Transverse colon (tissue), 4 donors: ENCODE measurements at regions not wholly inside any gene's neighbourhood (a gene's known extent, or its start where the extent isn't known, plus 50 kb on each side); places are given as distances from the start of the nearest gene placed in this dataset.
A peak's percentile ranks its signal among the peaks of the same experiment; 100 is the strongest.

Experiments
- DNase-seq: peaks from one replicate; pipeline ENCODE4 v3.0.0-alpha.2; 2019
- H3K27ac ChIP-seq, 4 donors: fragments of 200-600 bp; sonication (generic); 2 replicates each; pipeline ENCODE4 v1.5.1; 2016 to 2018; ENCODE audit warnings: inconsistent platforms in 4 of 4
- H3K27me3 ChIP-seq: fragments of 200-600 bp; sonication (generic); 2 replicates; pipeline ENCODE4 v1.5.1; 2017; ENCODE audit warnings: inconsistent platforms
- H3K36me3 ChIP-seq, 4 donors: fragments of 200-600 bp; sonication (generic); 2 replicates each; pipeline ENCODE4 v1.5.1; 2017 to 2019; ENCODE audit warnings: inconsistent platforms in 4 of 4
- H3K4me1 ChIP-seq, 4 donors: fragments of 200-600 bp; sonication (generic); 2 replicates each; pipeline ENCODE4 v1.5.1; 2017 to 2020; ENCODE audit warnings: inconsistent platforms in 4 of 4
- H3K4me3 ChIP-seq, 4 donors: fragments of 200-600 bp; sonication (generic); 1 replicate in 1 of 4; 2 replicates in 3 of 4; pipeline versions ENCODE4 v1.5.1 to v1.6.1; 2017 to 2019; ENCODE audit warnings: inconsistent platforms in 4 of 4
- H3K9me3 ChIP-seq, 2 donors: fragments of 200-600 bp; sonication (generic); 2 replicates each; pipeline ENCODE4 v1.5.1; 2017 to 2019; ENCODE audit warnings: inconsistent platforms in 2 of 2
- CTCF ChIP-seq, 5 experiments: fragments of 200-600 bp in 3 of 5; fragments of 450-650 bp in 2 of 5; sonication (generic) in 3 of 5; IDR thresholded peaks; 1 replicate in 2 of 5; 2 replicates in 3 of 5; pipeline ENCODE4 v1.5.1; 2016 to 2017; ENCODE audit warnings: antibody characterized with exemption in 5 of 5, inconsistent platforms in 3 of 5, mild to moderate bottlenecking in 2 of 5, moderate library complexity in 1 of 5
- EP300 ChIP-seq: sonication (generic); formaldehyde crosslinking; IDR thresholded peaks from one replicate; pipeline ENCODE4 v1.6.1; 2017; ENCODE audit warnings: antibody characterized with exemption, low read depth
- POLR2A ChIP-seq: fragments of 450-650 bp; IDR thresholded peaks from one replicate; pipeline ENCODE4 v1.6.1; 2016; ENCODE audit warnings: antibody characterized with exemption, mild to moderate bottlenecking, moderate library complexity
- POLR2AphosphoS5 ChIP-seq, 3 donors: sonication (generic); formaldehyde crosslinking; IDR thresholded peaks; one replicate each; pipeline ENCODE4 v1.6.1; 2016; ENCODE audit warnings: antibody characterized with exemption in 3 of 3
- WGBS, 2 donors: methylation state at CpG; one replicate each; pipeline ENCODE4 v1.1.5; 2018; ENCODE audit warnings: low coverage in 1 of 2; 5-methylcytosine and 5-hydroxymethylcytosine counted together
- in situ Hi-C, 4 donors: fragments of 200-750 bp; cut with MboI; loops; one replicate each; pipeline versions ENCODE4 v1.15.0 to v1.15.1; 2017; ENCODE audit warnings: low sequenced_read_pairs in 3 of 4, low pct_ligation_motif_present in 1 of 4, low pct_unique_long_range_greater_than_20kb in 1 of 4
- intact Hi-C: fragments of 100-400 bp; cut with DNase I; formaldehyde crosslinking; loops from one replicate; pipeline ENCODE4 v1.15.1; 2023; ENCODE audit warnings: low total_unique reads

- H3K4me3 ChIP-seq, result no peak overlapping the region
- in situ Hi-C loops, result no loop called here
- peaks cover 0 to 5% (median 1%) of the 10 kb centered on the region in 4 donors for H3K4me1 ChIP-seq
- intact Hi-C loops, result loop anchor here (1.0 kb wide), 1 partner anchor 15 kb away; no protein-coding TSS in a partner anchor
- no peaks in the 10 kb centered on the region for H3K9me3 ChIP-seq
- H3K27ac ChIP-seq, result no peak overlapping the region
- WGBS, 2 donors, result 46% methylated on average over 1 of the region's 1 CpG; no CpG with 5 or more reads in 1 of the 2 donors
- DNase-seq, result peak; percentile 48
- H3K36me3 ChIP-seq, result no peaks in the 10 kb centered on the region
- H3K27me3 ChIP-seq, result no peaks in the 10 kb centered on the region
- TF ChIP-seq EP300 (no peak), CTCF (IDR thresholded peaks at IDR 0.05) (no peak), POLR2AphosphoS5 (IDR thresholded peaks at IDR 0.05) (no peak), POLR2A (no peak)
Measured at GRCh38 chr15:62539236-62539635, 374.2 kb upstream of the C2CD4B start.

GRCh38 chr15:62541250-62541649 lies 376.2 kb upstream of the C2CD4B start:
- intact Hi-C loops, result no loop called here
- in situ Hi-C loops, result no loop called here
- Histone ChIP-seq H3K27ac (no peak overlapping the region), H3K9me3 (no peaks in the 10 kb centered on the region), H3K4me1 (peaks cover 7 to 18% (median 14%) of the 10 kb centered on the region in 4 donors), H3K4me3 (no peak overlapping the region), H3K36me3 (no peaks in the 10 kb centered on the region), H3K27me3 (no peaks in the 10 kb centered on the region)
- no peak for DNase-seq
- 85 to 88% methylated on average over 4 of the region's 4 CpGs for WGBS, 2 donors
- TF ChIP-seq POLR2AphosphoS5 (IDR thresholded peaks at IDR 0.05) (no peak), EP300 (no peak), CTCF (IDR thresholded peaks at IDR 0.05) (no peak), POLR2A (no peak)

GRCh38 chr15:62541846-62542245 lies 376.8 kb upstream of the C2CD4B start:
- Histone ChIP-seq H3K4me1 (peaks cover 11 to 21% (median 16%) of the 10 kb centered on the region in 4 donors), H3K4me3 (no peak overlapping the region), H3K27ac (no peak overlapping the region), H3K9me3 (no peaks in the 10 kb centered on the region), H3K36me3 (no peaks in the 10 kb centered on the region), H3K27me3 (no peaks in the 10 kb centered on the region)
- in situ Hi-C loops, result no loop called here
- 61 to 83% methylated on average over 4 to 6 of the region's 6 CpGs for WGBS, 2 donors
- TF ChIP-seq CTCF (IDR thresholded peaks at IDR 0.05) (no peak), POLR2A (no peak), EP300 (no peak), POLR2AphosphoS5 (IDR thresholded peaks at IDR 0.05) (no peak)
- intact Hi-C loops, result no loop called here
- no peak for DNase-seq

- in situ Hi-C loops, result no loop called here
- Histone ChIP-seq H3K4me1 (peaks cover 11 to 17% (median 14%) of the 10 kb centered on the region in 4 donors), H3K4me3 (no peak overlapping the region), H3K27ac (no peak overlapping the region), H3K36me3 (no peaks in the 10 kb centered on the region), H3K9me3 (no peaks in the 10 kb centered on the region), H3K27me3 (no peaks in the 10 kb centered on the region)
- WGBS, 2 donors, result 86 to 97% methylated on average over 3 of the region's 3 CpGs
- intact Hi-C loops, result no loop called here
- no peak for DNase-seq
- TF ChIP-seq POLR2AphosphoS5 (IDR thresholded peaks at IDR 0.05) (no peak), POLR2A (no peak), CTCF (IDR thresholded peaks at IDR 0.05) (no peak), EP300 (no peak)
Measured at GRCh38 chr15:62544446-62544845, 379.4 kb upstream of the C2CD4B start.
